Naive thymus-derived CD4-positive, alpha-beta T cell (primary cell): ENCODE measurements at regions not wholly inside any gene's neighbourhood (a gene's known extent, or its start where the extent isn't known, plus 50 kb on each side); places are given as distances from the start of the nearest gene placed in this dataset.

Experiments
- ATAC-seq: fragments of 150-1000 bp; cut with Tn5 transposase; 2 replicates; pipeline ENCODE4 v1.10.0; 2021; ENCODE audit warnings: mild to moderate bottlenecking, moderate library complexity
- CTCF ChIA-PET: fragments of 350-600 bp; sonication (Branson Sonifier 250); formaldehyde crosslinking; loops from one replicate; lab custom pipeline; 2021; ENCODE audit warnings: antibody characterized with exemption; lab: Charles Lee
- POLR2A ChIA-PET: fragments of 350-600 bp; sonication (Branson Sonifier 250); formaldehyde crosslinking; loops from one replicate; lab custom pipeline; 2021; ENCODE audit warnings: antibody characterized with exemption, inconsistent platforms; lab: Charles Lee
- DNase-seq, 9 donors: peaks; one replicate each; pipeline versions ENCODE4 v3.0.0 to v3.0.0-alpha.2; 2020 to 2022; ENCODE audit warnings: mixed read lengths in 1 of 9
- H3K27ac ChIP-seq: one replicate; pipeline ENCODE4 v1.7.0; 2013; ENCODE audit warnings: mild to moderate bottlenecking, low read depth, low read length, moderate library complexity
- H3K27me3 ChIP-seq, 2 donors: one replicate each; pipeline ENCODE4 v1.7.0; 2013; ENCODE audit warnings: low read length in 2 of 2, mild to moderate bottlenecking in 2 of 2, moderate library complexity in 2 of 2; ENCODE audit not compliant: control insufficient read depth in 2 of 2, insufficient read depth in 2 of 2
- H3K36me3 ChIP-seq, 3 experiments: 1 replicate in 2 of 3; 2 replicates in 1 of 3; pipeline ENCODE4 v1.7.0; 2013; ENCODE audit warnings: low read length in 3 of 3, mild to moderate bottlenecking in 3 of 3, moderate library complexity in 1 of 3; ENCODE audit not compliant: insufficient read depth in 3 of 3, control insufficient read depth in 2 of 3
- H3K4me1 ChIP-seq, 2 donors: one replicate each; pipeline ENCODE4 v1.7.0; 2013; ENCODE audit warnings: low read length in 2 of 2, mild to moderate bottlenecking in 2 of 2, moderate library complexity in 1 of 2; ENCODE audit not compliant: control insufficient read depth in 2 of 2, insufficient read depth in 2 of 2
- H3K4me3 ChIP-seq: 2 replicates; pipeline ENCODE4 v1.7.0; 2013; ENCODE audit warnings: mild to moderate bottlenecking, low read length
- H3K9me3 ChIP-seq, 3 experiments: 1 replicate in 2 of 3; 2 replicates in 1 of 3; pipeline ENCODE4 v1.7.0; 2013; ENCODE audit warnings: low read length in 3 of 3; ENCODE audit not compliant: control insufficient read depth in 2 of 3
- H3K27ac Mint-ChIP-seq, 9 donors: one replicate each; pipeline ENCODE4 v1.8.0; 2020 to 2022; ENCODE audit warnings: mixed read lengths in 9 of 9, mild to moderate bottlenecking in 8 of 9, moderate library complexity in 5 of 9, inconsistent platforms in 2 of 9
- H3K27me3 Mint-ChIP-seq, 5 donors: one replicate each; pipeline ENCODE4 v1.8.0; 2021 to 2022; ENCODE audit warnings: mixed read lengths in 5 of 5, mild to moderate bottlenecking in 1 of 5
- H3K36me3 Mint-ChIP-seq, 5 donors: one replicate each; pipeline ENCODE4 v1.8.0; 2020 to 2022; ENCODE audit warnings: mixed read lengths in 5 of 5, mild to moderate bottlenecking in 3 of 5, inconsistent platforms in 1 of 5
- H3K4me1 Mint-ChIP-seq, 7 donors: one replicate each; pipeline ENCODE4 v1.8.0; 2020 to 2022; ENCODE audit warnings: mixed read lengths in 7 of 7, mild to moderate bottlenecking in 3 of 7, inconsistent platforms in 1 of 7
- H3K4me3 Mint-ChIP-seq, 10 donors: one replicate each; pipeline ENCODE4 v1.8.0; 2020 to 2022; ENCODE audit warnings: mild to moderate bottlenecking in 10 of 10, mixed read lengths in 10 of 10, moderate library complexity in 6 of 10, inconsistent platforms in 2 of 10
- H3K9me3 Mint-ChIP-seq, 11 donors: one replicate each; pipeline ENCODE4 v1.8.0; 2020 to 2022; ENCODE audit warnings: mixed read lengths in 11 of 11, mild to moderate bottlenecking in 4 of 11, inconsistent platforms in 1 of 11, moderate library complexity in 1 of 11
- intact Hi-C, 2 donors: fragments of 100-400 bp; cut with micrococcal nuclease; formaldehyde crosslinking; loops; one replicate each; pipeline ENCODE4 v1.15.1; 2023

DNA sequence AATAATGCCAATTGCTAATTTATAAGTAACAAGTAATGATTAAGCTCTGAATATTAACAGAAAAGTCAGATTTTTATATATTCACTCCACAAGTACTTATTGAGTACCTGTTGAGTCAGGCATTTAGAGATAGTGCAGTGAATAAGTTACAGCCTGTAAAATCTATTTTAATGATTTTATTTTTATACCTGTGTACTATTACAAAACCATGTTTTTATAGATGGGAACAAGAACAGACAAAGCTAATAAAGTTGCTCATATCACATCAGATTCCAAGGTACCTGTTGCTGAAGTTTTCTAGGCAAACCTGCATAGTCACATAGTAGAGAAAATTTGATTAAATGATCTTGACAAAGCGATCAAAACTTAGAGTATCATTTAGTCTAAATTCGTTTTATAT, 623.7 kb downstream of the EFNA5 start:
- Mint-ChIP-seq H3K9me3 (peaks cover 0 to 5% (median 0%) of the 10 kb centered on the region in 11 donors), H3K36me3 (no peaks in the 10 kb centered on the region), H3K27ac (no peak overlapping the region), H3K4me1 (no peaks in the 10 kb centered on the region), H3K27me3 (no peaks in the 10 kb centered on the region), H3K4me3 (no peak overlapping the region)
- no peak overlapping the region for H3K27ac ChIP-seq
- CTCF ChIA-PET = no interaction called here
- H3K36me3 ChIP-seq = no peaks in the 10 kb centered on the region
- H3K4me1 ChIP-seq = no peaks in the 10 kb centered on the region
- POLR2A ChIA-PET = no interaction called here
- no peak for DNase-seq
- intact Hi-C loops = no loop called here
- no peaks in the 10 kb centered on the region for H3K9me3 ChIP-seq
- H3K27me3 ChIP-seq = no peaks in the 10 kb centered on the region
- H3K4me3 ChIP-seq = no peak overlapping the region
- ATAC-seq = no peak

DNA sequence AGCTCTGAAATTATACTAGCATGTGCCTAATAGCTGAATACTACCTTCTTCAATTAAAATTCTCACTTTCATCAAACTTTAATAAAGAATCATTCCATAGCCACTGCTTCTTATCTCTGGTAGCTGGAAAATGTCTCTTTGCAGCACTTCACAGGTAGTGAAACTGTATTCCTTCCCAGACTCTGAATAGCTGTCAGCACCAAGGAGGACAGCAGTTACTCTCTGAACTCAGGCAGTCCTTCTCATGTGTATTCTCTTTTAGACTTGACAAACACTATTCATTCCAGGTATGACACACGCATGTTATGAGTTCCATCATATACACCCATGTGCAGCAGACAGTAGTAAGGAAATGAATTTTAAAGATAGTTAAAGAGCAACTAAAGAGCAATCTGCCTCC, 627.1 kb downstream of the EFNA5 start:
- ATAC-seq (no peak), DNase-seq (no peak)
- intact Hi-C loops = no loop called here
- Mint-ChIP-seq H3K9me3 (peaks cover 0 to 5% (median 0%) of the 10 kb centered on the region in 11 donors), H3K27ac (no peak overlapping the region), H3K36me3 (no peaks in the 10 kb centered on the region), H3K4me3 (no peak overlapping the region), H3K4me1 (no peaks in the 10 kb centered on the region), H3K27me3 (no peaks in the 10 kb centered on the region)
- Histone ChIP-seq H3K27ac (no peak overlapping the region), H3K36me3 (no peaks in the 10 kb centered on the region), H3K4me1 (no peaks in the 10 kb centered on the region), H3K9me3 (no peaks in the 10 kb centered on the region), H3K27me3 (no peaks in the 10 kb centered on the region), H3K4me3 (no peak overlapping the region)
- POLR2A ChIA-PET = no interaction called here
- CTCF ChIA-PET = no interaction called here

DNA sequence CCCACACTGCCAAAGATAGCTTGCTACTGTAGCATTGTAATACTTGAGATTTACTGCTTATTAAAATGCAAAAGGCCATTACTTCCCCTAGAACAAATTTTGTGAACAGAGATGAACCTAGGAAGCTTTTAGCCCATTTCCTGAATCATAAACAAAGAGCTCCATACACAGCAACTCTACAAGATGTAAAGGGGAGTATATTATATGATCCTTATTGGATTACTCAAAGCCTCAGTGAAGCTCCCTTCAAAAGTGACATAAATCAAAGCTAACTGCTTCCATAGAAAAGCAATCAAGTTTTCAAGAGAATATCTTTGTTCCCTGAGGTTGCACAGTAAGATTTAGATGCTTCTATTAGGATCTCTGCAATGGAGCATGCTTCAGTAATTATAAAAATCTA, 629.8 kb downstream of the EFNA5 start:
- no peaks in the 10 kb centered on the region for H3K36me3 ChIP-seq
- intact Hi-C loops = no loop called here
- Mint-ChIP-seq H3K36me3 (no peaks in the 10 kb centered on the region), H3K4me1 (no peaks in the 10 kb centered on the region), H3K27me3 (no peaks in the 10 kb centered on the region), H3K27ac (no peak overlapping the region), H3K9me3 (peaks cover 0 to 11% (median 3%) of the 10 kb centered on the region in 11 donors), H3K4me3 (no peak overlapping the region)
- POLR2A ChIA-PET = no interaction called here
- no peak overlapping the region for H3K4me3 ChIP-seq
- ATAC-seq (no peak), DNase-seq (no peak)
- H3K27ac ChIP-seq = no peak overlapping the region
- no peaks in the 10 kb centered on the region for H3K9me3 ChIP-seq
- H3K27me3 ChIP-seq = no peaks in the 10 kb centered on the region
- CTCF ChIA-PET = no interaction called here
- no peaks in the 10 kb centered on the region for H3K4me1 ChIP-seq

DNA sequence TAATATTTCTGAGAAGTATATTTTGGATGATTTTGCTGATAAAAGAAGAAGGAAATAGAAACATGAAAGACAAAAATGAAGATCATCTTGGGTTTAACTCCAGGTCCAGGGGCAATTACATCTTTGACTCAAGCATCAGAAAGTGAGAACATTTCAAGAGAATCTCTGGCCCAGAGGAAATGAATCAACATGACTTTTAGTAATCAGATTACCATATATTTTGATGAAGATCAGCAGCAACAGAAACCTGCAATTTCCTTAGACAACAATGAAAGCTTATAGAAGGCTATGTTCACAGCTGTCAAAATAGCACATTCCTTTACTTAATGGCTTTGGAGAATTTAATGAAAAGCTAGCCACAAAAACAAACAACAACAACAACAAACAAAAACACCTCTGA, 638.1 kb downstream of the EFNA5 start:
- ChIA-PET POLR2A (no interaction called here), CTCF (no interaction called here)
- no peak overlapping the region for H3K27ac Mint-ChIP-seq
- no peaks in the 10 kb centered on the region for H3K27me3 ChIP-seq
- H3K4me1 ChIP-seq = no peaks in the 10 kb centered on the region
- no peaks in the 10 kb centered on the region for H3K36me3 Mint-ChIP-seq
- no peaks in the 10 kb centered on the region for H3K4me1 Mint-ChIP-seq
- H3K4me3 Mint-ChIP-seq = no peak overlapping the region
- no peaks in the 10 kb centered on the region for H3K27me3 Mint-ChIP-seq
- peaks cover 0 to 5% (median 3%) of the 10 kb centered on the region in 11 donors for H3K9me3 Mint-ChIP-seq
- DNase-seq (no peak), ATAC-seq (no peak)
- no peaks in the 10 kb centered on the region for H3K9me3 ChIP-seq
- no peak overlapping the region for H3K4me3 ChIP-seq
- no peak overlapping the region for H3K27ac ChIP-seq
- no peaks in the 10 kb centered on the region for H3K36me3 ChIP-seq
- intact Hi-C loops = no loop called here

DNA sequence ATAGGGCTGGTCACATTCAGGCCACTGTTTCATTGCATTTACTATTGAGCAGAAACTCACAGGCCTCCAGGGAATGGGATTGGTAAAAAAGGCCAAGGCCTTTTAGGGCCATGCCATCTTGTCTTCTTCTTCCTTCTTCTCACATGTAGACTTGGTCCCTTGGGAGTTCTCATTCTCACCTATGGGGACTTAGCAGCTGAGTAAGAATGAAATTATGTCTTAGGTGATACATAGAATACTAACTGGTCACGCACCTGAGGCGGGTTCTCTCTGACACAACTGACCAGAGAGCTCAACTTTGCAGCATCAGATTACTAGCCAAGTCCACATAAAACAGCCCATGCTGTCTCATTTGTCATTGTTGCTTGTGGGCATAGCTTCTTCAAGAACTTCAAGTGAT, 641.8 kb downstream of the EFNA5 start:
- H3K9me3 Mint-ChIP-seq = peaks cover 0 to 6% (median 1%) of the 10 kb centered on the region in 11 donors
- CTCF ChIA-PET = no interaction called here
- no peak overlapping the region for H3K4me3 Mint-ChIP-seq
- no peak overlapping the region for H3K4me3 ChIP-seq
- no peaks in the 10 kb centered on the region for H3K27me3 Mint-ChIP-seq
- DNase-seq (no peak), ATAC-seq (no peak)
- no peak overlapping the region for H3K27ac ChIP-seq
- H3K4me1 ChIP-seq = no peaks in the 10 kb centered on the region
- no peak overlapping the region for H3K27ac Mint-ChIP-seq
- intact Hi-C loops = no loop called here
- POLR2A ChIA-PET = no interaction called here
- H3K36me3 Mint-ChIP-seq = no peaks in the 10 kb centered on the region
- no peaks in the 10 kb centered on the region for H3K27me3 ChIP-seq
- H3K9me3 ChIP-seq = no peaks in the 10 kb centered on the region
- no peaks in the 10 kb centered on the region for H3K4me1 Mint-ChIP-seq
- H3K36me3 ChIP-seq = no peaks in the 10 kb centered on the region

DNA sequence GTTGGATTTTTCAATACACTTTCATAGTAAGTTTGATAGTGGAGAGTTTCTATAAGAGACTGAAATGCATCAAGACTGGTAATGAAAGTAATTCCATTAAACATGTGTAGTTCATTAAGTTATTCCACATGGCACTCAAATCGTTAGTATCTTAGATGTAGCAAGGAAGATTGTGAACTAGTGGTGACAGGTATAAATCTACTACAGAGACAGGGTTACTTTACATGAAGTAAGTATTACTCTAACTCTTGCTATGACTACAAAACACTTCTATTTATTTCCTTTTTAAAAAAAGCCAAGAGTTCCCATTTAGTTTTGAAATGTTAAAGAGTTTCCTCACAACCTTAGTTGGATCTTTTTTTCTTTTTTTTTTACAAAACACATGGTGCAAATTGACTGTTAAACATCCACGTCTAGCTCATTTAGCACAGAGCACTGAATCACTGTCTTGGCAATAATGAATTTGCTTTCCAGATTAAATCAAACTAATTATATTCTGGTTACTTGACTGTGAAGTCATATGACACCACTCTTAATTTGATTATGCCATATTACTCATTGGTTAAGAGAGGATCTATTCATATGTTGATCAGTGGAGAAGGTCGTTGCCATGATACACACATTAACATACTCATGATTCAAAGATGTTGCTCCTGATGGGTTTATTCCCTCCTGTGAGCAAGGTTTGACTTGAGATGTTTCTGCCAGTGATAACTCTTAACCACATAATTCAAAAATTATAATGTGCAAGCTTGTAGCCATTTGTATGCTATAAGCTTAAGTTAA, 644.8 kb downstream of the EFNA5 start:
- H3K27ac ChIP-seq = no peak overlapping the region
- no peak for DNase-seq
- H3K9me3 Mint-ChIP-seq = peaks cover 0 to 6% (median 2%) of the 10 kb centered on the region in 11 donors
- H3K27ac Mint-ChIP-seq = no peak overlapping the region
- no peak overlapping the region for H3K4me3 ChIP-seq
- intact Hi-C loops = no loop called here
- H3K27me3 Mint-ChIP-seq = no peaks in the 10 kb centered on the region
- H3K4me1 Mint-ChIP-seq = no peaks in the 10 kb centered on the region
- H3K27me3 ChIP-seq = no peaks in the 10 kb centered on the region
- H3K36me3 ChIP-seq = no peaks in the 10 kb centered on the region
- no peak overlapping the region for H3K4me3 Mint-ChIP-seq
- no peak for ATAC-seq
- no peaks in the 10 kb centered on the region for H3K4me1 ChIP-seq
- H3K36me3 Mint-ChIP-seq = no peaks in the 10 kb centered on the region
- H3K9me3 ChIP-seq = no peaks in the 10 kb centered on the region
- ChIA-PET POLR2A (no interaction called here), CTCF (no interaction called here)

DNA sequence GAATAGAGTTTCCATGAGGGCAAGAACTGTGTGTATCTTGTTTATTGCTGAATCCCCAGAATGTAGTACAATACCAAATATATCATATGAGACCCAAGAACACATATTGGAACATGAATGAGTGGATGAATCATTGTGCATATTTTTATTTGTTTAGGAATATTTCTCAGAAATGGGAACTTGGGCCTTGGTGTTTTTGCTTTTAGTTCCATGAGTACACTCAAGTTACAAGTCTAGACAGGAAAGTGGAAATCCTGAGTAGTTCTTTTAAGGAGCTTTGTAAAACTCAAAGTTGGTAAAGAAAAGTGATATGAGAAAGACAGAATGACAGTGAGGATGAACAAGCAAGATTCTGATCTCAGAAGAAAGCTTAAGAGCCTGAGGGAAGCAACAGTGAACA, 647.0 kb downstream of the EFNA5 start:
- DNase-seq = no peak
- no peaks in the 10 kb centered on the region for H3K36me3 ChIP-seq
- H3K4me3 Mint-ChIP-seq = no peak overlapping the region
- no peak overlapping the region for H3K4me3 ChIP-seq
- H3K27me3 Mint-ChIP-seq = no peaks in the 10 kb centered on the region
- no peaks in the 10 kb centered on the region for H3K4me1 Mint-ChIP-seq
- no peaks in the 10 kb centered on the region for H3K36me3 Mint-ChIP-seq
- no peaks in the 10 kb centered on the region for H3K27me3 ChIP-seq
- CTCF ChIA-PET = no interaction called here
- no peaks in the 10 kb centered on the region for H3K9me3 ChIP-seq
- intact Hi-C loops = no loop called here
- no peak overlapping the region for H3K27ac Mint-ChIP-seq
- peaks cover 0 to 6% (median 0%) of the 10 kb centered on the region in 11 donors for H3K9me3 Mint-ChIP-seq
- no peaks in the 10 kb centered on the region for H3K4me1 ChIP-seq
- POLR2A ChIA-PET = no interaction called here
- no peak for ATAC-seq
- H3K27ac ChIP-seq = no peak overlapping the region
